CD14-positive monocyte (primary cell): ENCODE measurements at regions not wholly inside any gene's neighbourhood (a gene's known extent, or its start where the extent isn't known, plus 50 kb on each side); places are given as distances from the start of the nearest gene placed in this dataset.

Experiments
- DNase-seq, 3 donors: peaks; one replicate each; pipeline ENCODE4 v3.0.0-alpha.2; 2011 to 2022
- H2AFZ ChIP-seq: 2 replicates; pipeline ENCODE4 v1.6.0; 2012; ENCODE audit warnings: mild to moderate bottlenecking, low read depth, low read length, inconsistent platforms; ENCODE audit not compliant: insufficient read depth, poor library complexity, severe bottlenecking
- H3K27ac ChIP-seq, 2 donors: 1 replicate in 1 of 2; 2 replicates in 1 of 2; pipeline ENCODE4 v1.5.1; 2012 to 2013; ENCODE audit warnings: low read length in 2 of 2, control low read depth in 1 of 2, inconsistent platforms in 1 of 2, low read depth in 1 of 2, mild to moderate bottlenecking in 1 of 2
- H3K27me3 ChIP-seq, 2 donors: one replicate each; pipeline versions ENCODE4 v1.6.0 to v1.6.1; 2011 to 2013; ENCODE audit warnings: low read length in 2 of 2; ENCODE audit not compliant: control insufficient read depth in 2 of 2, insufficient read depth in 2 of 2
- H3K36me3 ChIP-seq, 2 donors: replicated peaks in 1 of 2; 1 replicate in 1 of 2; 2 replicates in 1 of 2; pipeline versions ENCODE4 v1.5.1 to v1.6.1; 2012 to 2013; ENCODE audit warnings: low read length in 2 of 2, control low read depth in 1 of 2, inconsistent platforms in 1 of 2, mild to moderate bottlenecking in 1 of 2; ENCODE audit not compliant: insufficient read depth in 2 of 2, control insufficient read depth in 1 of 2
- H3K4me1 ChIP-seq, 2 donors: 1 replicate in 1 of 2; 2 replicates in 1 of 2; pipeline versions ENCODE4 v1.5.1 to v1.6.1; 2012 to 2013; ENCODE audit warnings: low read length in 2 of 2, control low read depth in 1 of 2, inconsistent platforms in 1 of 2, mild to moderate bottlenecking in 1 of 2, moderate library complexity in 1 of 2; ENCODE audit not compliant: insufficient read depth in 2 of 2, control insufficient read depth in 1 of 2
- H3K4me2 ChIP-seq: replicated peaks from 2 replicates; pipeline ENCODE3; 2012; ENCODE audit warnings: low read length, moderate library complexity, mild to moderate bottlenecking; ENCODE audit not compliant: poor library complexity, severe bottlenecking; ENCODE audit errors: extremely low read depth
- H3K4me3 ChIP-seq, 3 experiments: fragments of 200-600 bp in 1 of 3; sonication (generic) in 1 of 3; replicated peaks in 1 of 3; 1 replicate in 2 of 3; 2 replicates in 1 of 3; pipeline ENCODE4 v1.5.1; 2011 to 2013; ENCODE audit warnings: low read length in 3 of 3, mild to moderate bottlenecking in 3 of 3, control low read depth in 2 of 3, low read depth in 2 of 3, inconsistent platforms in 1 of 3, moderate library complexity in 1 of 3
- H3K79me2 ChIP-seq: 2 replicates; pipeline ENCODE4 v1.6.0; 2012; ENCODE audit warnings: mild to moderate bottlenecking, control low read depth, inconsistent platforms, low read length, moderate library complexity; ENCODE audit not compliant: insufficient read depth
- H3K9ac ChIP-seq: 2 replicates; pipeline ENCODE4 v1.6.0; 2017; ENCODE audit warnings: low read length, mild to moderate bottlenecking; ENCODE audit not compliant: insufficient read depth, poor library complexity, severe bottlenecking
- H3K9me3 ChIP-seq, 2 donors: replicated peaks in 1 of 2; 1 replicate in 1 of 2; 2 replicates in 1 of 2; pipeline versions ENCODE4 v1.5.1 to v1.6.1; 2012 to 2013; ENCODE audit warnings: low read length in 2 of 2, control low read depth in 1 of 2; ENCODE audit not compliant: control insufficient read depth in 1 of 2, insufficient read depth in 1 of 2
- H4K20me1 ChIP-seq: 2 replicates; pipeline ENCODE4 v1.6.0; 2012; ENCODE audit warnings: mild to moderate bottlenecking, low read length, control low read depth, moderate library complexity; ENCODE audit not compliant: insufficient read depth
- H3K27ac Mint-ChIP-seq, 7 donors: one replicate each; pipeline ENCODE4 v1.8.0; 2020; ENCODE audit warnings: mild to moderate bottlenecking in 7 of 7, mixed read lengths in 7 of 7, moderate library complexity in 6 of 7, inconsistent platforms in 2 of 7
- H3K27me3 Mint-ChIP-seq, 3 donors: one replicate each; pipeline ENCODE4 v1.8.0; 2021 to 2022; ENCODE audit warnings: low read depth in 3 of 3, mild to moderate bottlenecking in 3 of 3, mixed read lengths in 3 of 3, moderate library complexity in 3 of 3, inconsistent platforms in 1 of 3
- H3K36me3 Mint-ChIP-seq, 2 donors: one replicate each; pipeline ENCODE4 v1.8.0; 2020; ENCODE audit warnings: mixed read lengths in 2 of 2, inconsistent platforms in 1 of 2, mild to moderate bottlenecking in 1 of 2
- H3K4me1 Mint-ChIP-seq: one replicate; pipeline ENCODE4 v1.8.0; 2020; ENCODE audit warnings: mild to moderate bottlenecking, mixed read lengths
- H3K4me3 Mint-ChIP-seq, 2 donors: one replicate each; pipeline ENCODE4 v1.8.0; 2020; ENCODE audit warnings: mild to moderate bottlenecking in 2 of 2, mixed read lengths in 2 of 2, moderate library complexity in 1 of 2
- H3K9me3 Mint-ChIP-seq, 7 donors: one replicate each; pipeline ENCODE4 v1.8.0; 2020 to 2022; ENCODE audit warnings: mixed read lengths in 7 of 7, mild to moderate bottlenecking in 6 of 7, moderate library complexity in 6 of 7, inconsistent platforms in 2 of 7
- CTCF ChIP-seq: fragments of 200-600 bp; IDR thresholded peaks from one replicate; pipeline ENCODE4 v1.8.0; 2022; ENCODE audit warnings: antibody characterized with exemption, mild to moderate bottlenecking
- WGBS: methylation state at CpG from one replicate; pipeline ENCODE4 v1.1.5; 2013; ENCODE audit warnings: missing lambda C conversion rate; ENCODE audit not compliant: insufficient coverage; 5-methylcytosine and 5-hydroxymethylcytosine counted together
- intact Hi-C, 2 donors: fragments of 100-400 bp; cut with micrococcal nuclease; formaldehyde crosslinking; loops; one replicate each; pipeline versions ENCODE4 v1.15.0 to v1.15.1; 2023

GRCh38 chrX:13219991-13220764, 99.7 kb downstream of the ATXN3L start:
- H4K20me1 ChIP-seq = no peaks in the 10 kb centered on the region
- H3K4me3 ChIP-seq = no peak overlapping the region
- intact Hi-C loops = no loop called here
- H3K9me3 ChIP-seq = no peaks in the 10 kb centered on the region
- no CpG with 5 or more reads among the region's 2 CpGs for WGBS
- peaks cover 0 to 12% of the 10 kb centered on the region in 2 donors for H3K27me3 ChIP-seq
- no peak overlapping the region for H3K9ac ChIP-seq
- H3K4me2 ChIP-seq = no peak overlapping the region
- no peak for DNase-seq
- peaks cover 0 to 51% (median 2%) of the 10 kb centered on the region in 3 donors for H3K27me3 Mint-ChIP-seq
- H3K9me3 Mint-ChIP-seq = peaks cover 0 to 10% (median 0%) of the 10 kb centered on the region in 7 donors
- no peak overlapping the region for H3K4me3 Mint-ChIP-seq
- no peak overlapping the region for H3K27ac Mint-ChIP-seq
- no peaks in the 10 kb centered on the region for H3K36me3 Mint-ChIP-seq
- H3K79me2 ChIP-seq = no peaks in the 10 kb centered on the region
- peaks cover 1% of the 10 kb centered on the region for H3K4me1 Mint-ChIP-seq
- H2AFZ ChIP-seq = no peak overlapping the region
- TF ChIP-seq CTCF = no peak
- no peak overlapping the region for H3K27ac ChIP-seq
- no peaks in the 10 kb centered on the region for H3K36me3 ChIP-seq
- H3K4me1 ChIP-seq = no peaks in the 10 kb centered on the region

- no peak for TF ChIP-seq CTCF
- H3K4me1 Mint-ChIP-seq = peaks cover 1% of the 10 kb centered on the region
- Histone ChIP-seq H3K9ac (no peak overlapping the region), H3K9me3 (no peaks in the 10 kb centered on the region), H3K4me2 (no peak overlapping the region), H3K79me2 (no peaks in the 10 kb centered on the region), H3K36me3 (no peaks in the 10 kb centered on the region), H3K4me1 (no peaks in the 10 kb centered on the region), H2AFZ (no peak overlapping the region), H3K4me3 (no peak overlapping the region), H3K27me3 (peaks cover 0 to 16% of the 10 kb centered on the region in 2 donors), H3K27ac (no peak overlapping the region), H4K20me1 (no peaks in the 10 kb centered on the region)
- no CpG with 5 or more reads among the region's 3 CpGs for WGBS
- H3K27me3 Mint-ChIP-seq = peaks cover 0 to 45% (median 2%) of the 10 kb centered on the region in 3 donors
- DNase-seq = no peak
- no peak overlapping the region for H3K27ac Mint-ChIP-seq
- peaks cover 0 to 8% (median 0%) of the 10 kb centered on the region in 7 donors for H3K9me3 Mint-ChIP-seq
- intact Hi-C loops = no loop called here
- H3K36me3 Mint-ChIP-seq = no peaks in the 10 kb centered on the region
- no peak overlapping the region for H3K4me3 Mint-ChIP-seq
Observed at GRCh38 chrX:13218758-13219157, 101.1 kb downstream of the ATXN3L start.
